Neural cell (in vitro differentiated cells): ENCODE measurements at regions not wholly inside any gene's neighbourhood (a gene's known extent, or its start where the extent isn't known, plus 50 kb on each side); places are given as distances from the start of the nearest gene placed in this dataset.

ENCODE experiments used
- H2AFZ ChIP-seq: fragments of 200-600, 300-800 bp; sonication (generic), shearing (Covaris generic); 2 replicates; pipeline ENCODE4 v1.6.0; 2014; ENCODE audit warnings: low read depth, mild to moderate bottlenecking, antibody characterized with exemption, low read length, moderate library complexity
- H3F3A ChIP-seq: fragments of 200-600 bp; shearing (Covaris generic); 2 replicates; pipeline ENCODE4 v1.6.1; 2016; ENCODE audit warnings: mild to moderate bottlenecking, moderate library complexity, mixed read lengths, antibody characterized with exemption, low read length; ENCODE audit not compliant: insufficient read depth, poor library complexity, severe bottlenecking
- H3K27ac ChIP-seq: fragments of 200-600, 300-800 bp; sonication (generic), shearing (Covaris generic); 2 replicates; pipeline ENCODE4 v1.5.1; 2014; ENCODE audit warnings: mild to moderate bottlenecking, low read length, moderate library complexity
- H3K27me3 ChIP-seq: fragments of 300-800, 200-600 bp; sonication (generic), shearing (Covaris generic); 2 replicates; pipeline ENCODE4 v1.6.0; 2014; ENCODE audit warnings: mild to moderate bottlenecking, low read depth, low read length, moderate library complexity; ENCODE audit not compliant: insufficient read depth
- H3K36me3 ChIP-seq: fragments of 300-800, 200-600 bp; sonication (generic), shearing (Covaris generic); 2 replicates; pipeline ENCODE4 v1.5.1; 2014; ENCODE audit warnings: mild to moderate bottlenecking, antibody characterized with exemption, low read length, moderate library complexity; ENCODE audit not compliant: insufficient read depth
- H3K4me2 ChIP-seq: fragments of 300-800, 200-600 bp; sonication (generic), shearing (Covaris generic); 2 replicates; pipeline ENCODE4 v1.6.0; 2014; ENCODE audit warnings: mild to moderate bottlenecking, low read length
- H3K4me3 ChIP-seq: fragments of 300-800, 200-600 bp; sonication (generic), shearing (Covaris generic); 2 replicates; pipeline ENCODE4 v1.5.1; 2014; ENCODE audit warnings: mild to moderate bottlenecking, low read length, moderate library complexity
- H3K79me2 ChIP-seq: fragments of 200-600 bp; shearing (Covaris generic); replicated peaks from 2 replicates; pipeline ENCODE4 v1.6.0; 2014; ENCODE audit warnings: mild to moderate bottlenecking, low read length, moderate library complexity; ENCODE audit not compliant: insufficient read depth
- H3K9ac ChIP-seq: fragments of 300-800, 200-600 bp; sonication (generic), shearing (Covaris generic); 2 replicates; pipeline ENCODE4 v1.6.1; 2016; ENCODE audit warnings: mild to moderate bottlenecking, low read length, mixed read lengths
- H3K9me2 ChIP-seq: fragments of 200-600 bp; shearing (Covaris generic); 2 replicates; pipeline ENCODE4 v1.6.1; 2016; ENCODE audit warnings: mild to moderate bottlenecking, low read length, mixed read lengths; ENCODE audit not compliant: insufficient read depth
- H3K9me3 ChIP-seq: fragments of 200-600, 300-800 bp; sonication (generic), shearing (Covaris generic); 2 replicates; pipeline ENCODE4 v1.6.1; 2016; ENCODE audit warnings: mild to moderate bottlenecking, mixed run types, low read length, moderate library complexity, mixed read lengths
- H4K20me1 ChIP-seq: fragments of 200-600 bp; shearing (Covaris generic); 2 replicates; pipeline ENCODE4 v1.6.1; 2016; ENCODE audit warnings: mild to moderate bottlenecking, mixed run types; ENCODE audit not compliant: insufficient read depth
- EP300 ChIP-seq: fragments of 450-650 bp; conservative IDR thresholded peaks from 2 replicates; pipeline ENCODE4 v1.6.1; 2014; ENCODE audit warnings: antibody characterized with exemption, mild to moderate bottlenecking, moderate library complexity; ENCODE audit not compliant: poor library complexity, severe bottlenecking
- EZH2 ChIP-seq: fragments of 200-600, 300-800 bp; shearing (Covaris generic), sonication (generic); IDR thresholded peaks from 2 replicates; pipeline ENCODE4 v1.6.1; 2014; ENCODE audit warnings: antibody characterized with exemption, low read length, borderline replicate concordance, mild to moderate bottlenecking; ENCODE audit not compliant: insufficient read depth, poor library complexity, severe bottlenecking
- MXI1 ChIP-seq: fragments of 450-650 bp; conservative IDR thresholded peaks from 2 replicates; pipeline ENCODE4 v1.6.1; 2014; ENCODE audit warnings: antibody characterized with exemption, mild to moderate bottlenecking; ENCODE audit not compliant: poor library complexity, severe bottlenecking
- POLR2AphosphoS5 ChIP-seq: IDR thresholded peaks from 2 replicates; pipeline ENCODE4 v1.6.1; 2012
- RAD21 ChIP-seq: fragments of 450-650 bp; conservative IDR thresholded peaks from 2 replicates; pipeline ENCODE4 v1.6.1; 2014; ENCODE audit warnings: antibody characterized with exemption, mild to moderate bottlenecking, moderate library complexity
- SMC3 ChIP-seq: fragments of 450-650 bp; conservative IDR thresholded peaks from 2 replicates; pipeline ENCODE4 v1.6.1; 2014; ENCODE audit warnings: antibody characterized with exemption, mild to moderate bottlenecking, moderate library complexity; ENCODE audit not compliant: poor library complexity
- TAF1 ChIP-seq: IDR thresholded peaks from 2 replicates; pipeline ENCODE4 v1.6.1; 2012; ENCODE audit warnings: low read depth
- TF ChIP-seq, protein P1 (sequence below): fragments of 450-650 bp; IDR thresholded peaks from 2 replicates; pipeline ENCODE4 v1.5.1; 2014; ENCODE audit warnings: antibody characterized with exemption, mild to moderate bottlenecking, moderate library complexity; ENCODE audit not compliant: poor library complexity, severe bottlenecking
- TF ChIP-seq, protein P2 (sequence below): IDR thresholded peaks from 2 replicates; pipeline ENCODE4 v1.6.1; 2012; ENCODE audit warnings: borderline replicate concordance

DNA sequence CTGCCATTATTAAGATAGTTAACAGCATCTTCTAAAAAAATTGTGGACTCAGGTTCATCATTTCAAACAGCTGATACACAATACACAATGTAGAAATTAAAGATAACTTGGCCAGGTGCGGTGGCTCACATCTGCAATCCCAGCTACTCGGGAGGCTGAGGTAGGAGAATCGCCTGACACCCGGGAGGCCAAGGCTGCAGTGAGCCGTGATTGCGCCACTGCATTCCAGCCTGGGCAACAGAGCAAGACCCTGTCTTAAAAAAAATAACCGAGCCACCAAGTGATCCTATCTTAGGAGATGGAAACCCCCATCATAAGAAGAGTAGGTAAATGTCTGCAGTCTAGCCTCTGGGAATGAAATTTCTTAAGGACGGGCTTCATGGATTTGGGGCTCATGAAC, 241.7 kb downstream of the PIK3R1 start:
- no peak overlapping the region for H2AFZ ChIP-seq
- no peaks in the 10 kb centered on the region for H3F3A ChIP-seq
- no peak overlapping the region for H3K9ac ChIP-seq
- no peaks in the 10 kb centered on the region for H3K9me3 ChIP-seq
- no peaks in the 10 kb centered on the region for H3K27me3 ChIP-seq
- no peaks in the 10 kb centered on the region for H3K9me2 ChIP-seq
- no peaks in the 10 kb centered on the region for H3K79me2 ChIP-seq
- TF ChIP-seq TAF1 = no peak
- TF ChIP-seq POLR2AphosphoS5 = no peak
- no peak for TF ChIP-seq MXI1
- TF ChIP-seq, protein P1, sequence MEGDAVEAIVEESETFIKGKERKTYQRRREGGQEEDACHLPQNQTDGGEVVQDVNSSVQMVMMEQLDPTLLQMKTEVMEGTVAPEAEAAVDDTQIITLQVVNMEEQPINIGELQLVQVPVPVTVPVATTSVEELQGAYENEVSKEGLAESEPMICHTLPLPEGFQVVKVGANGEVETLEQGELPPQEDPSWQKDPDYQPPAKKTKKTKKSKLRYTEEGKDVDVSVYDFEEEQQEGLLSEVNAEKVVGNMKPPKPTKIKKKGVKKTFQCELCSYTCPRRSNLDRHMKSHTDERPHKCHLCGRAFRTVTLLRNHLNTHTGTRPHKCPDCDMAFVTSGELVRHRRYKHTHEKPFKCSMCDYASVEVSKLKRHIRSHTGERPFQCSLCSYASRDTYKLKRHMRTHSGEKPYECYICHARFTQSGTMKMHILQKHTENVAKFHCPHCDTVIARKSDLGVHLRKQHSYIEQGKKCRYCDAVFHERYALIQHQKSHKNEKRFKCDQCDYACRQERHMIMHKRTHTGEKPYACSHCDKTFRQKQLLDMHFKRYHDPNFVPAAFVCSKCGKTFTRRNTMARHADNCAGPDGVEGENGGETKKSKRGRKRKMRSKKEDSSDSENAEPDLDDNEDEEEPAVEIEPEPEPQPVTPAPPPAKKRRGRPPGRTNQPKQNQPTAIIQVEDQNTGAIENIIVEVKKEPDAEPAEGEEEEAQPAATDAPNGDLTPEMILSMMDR = no peak
- no peak for TF ChIP-seq EP300
- TF ChIP-seq, protein P2, sequence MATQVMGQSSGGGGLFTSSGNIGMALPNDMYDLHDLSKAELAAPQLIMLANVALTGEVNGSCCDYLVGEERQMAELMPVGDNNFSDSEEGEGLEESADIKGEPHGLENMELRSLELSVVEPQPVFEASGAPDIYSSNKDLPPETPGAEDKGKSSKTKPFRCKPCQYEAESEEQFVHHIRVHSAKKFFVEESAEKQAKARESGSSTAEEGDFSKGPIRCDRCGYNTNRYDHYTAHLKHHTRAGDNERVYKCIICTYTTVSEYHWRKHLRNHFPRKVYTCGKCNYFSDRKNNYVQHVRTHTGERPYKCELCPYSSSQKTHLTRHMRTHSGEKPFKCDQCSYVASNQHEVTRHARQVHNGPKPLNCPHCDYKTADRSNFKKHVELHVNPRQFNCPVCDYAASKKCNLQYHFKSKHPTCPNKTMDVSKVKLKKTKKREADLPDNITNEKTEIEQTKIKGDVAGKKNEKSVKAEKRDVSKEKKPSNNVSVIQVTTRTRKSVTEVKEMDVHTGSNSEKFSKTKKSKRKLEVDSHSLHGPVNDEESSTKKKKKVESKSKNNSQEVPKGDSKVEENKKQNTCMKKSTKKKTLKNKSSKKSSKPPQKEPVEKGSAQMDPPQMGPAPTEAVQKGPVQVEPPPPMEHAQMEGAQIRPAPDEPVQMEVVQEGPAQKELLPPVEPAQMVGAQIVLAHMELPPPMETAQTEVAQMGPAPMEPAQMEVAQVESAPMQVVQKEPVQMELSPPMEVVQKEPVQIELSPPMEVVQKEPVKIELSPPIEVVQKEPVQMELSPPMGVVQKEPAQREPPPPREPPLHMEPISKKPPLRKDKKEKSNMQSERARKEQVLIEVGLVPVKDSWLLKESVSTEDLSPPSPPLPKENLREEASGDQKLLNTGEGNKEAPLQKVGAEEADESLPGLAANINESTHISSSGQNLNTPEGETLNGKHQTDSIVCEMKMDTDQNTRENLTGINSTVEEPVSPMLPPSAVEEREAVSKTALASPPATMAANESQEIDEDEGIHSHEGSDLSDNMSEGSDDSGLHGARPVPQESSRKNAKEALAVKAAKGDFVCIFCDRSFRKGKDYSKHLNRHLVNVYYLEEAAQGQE = no peak
- no peak for TF ChIP-seq EZH2
- no peak for TF ChIP-seq RAD21
- TF ChIP-seq SMC3 = no peak
- H3K27ac ChIP-seq = no peak overlapping the region
- no peak overlapping the region for H3K4me2 ChIP-seq
- H4K20me1 ChIP-seq = no peaks in the 10 kb centered on the region
- H3K36me3 ChIP-seq = no peaks in the 10 kb centered on the region
- no peak overlapping the region for H3K4me3 ChIP-seq

DNA sequence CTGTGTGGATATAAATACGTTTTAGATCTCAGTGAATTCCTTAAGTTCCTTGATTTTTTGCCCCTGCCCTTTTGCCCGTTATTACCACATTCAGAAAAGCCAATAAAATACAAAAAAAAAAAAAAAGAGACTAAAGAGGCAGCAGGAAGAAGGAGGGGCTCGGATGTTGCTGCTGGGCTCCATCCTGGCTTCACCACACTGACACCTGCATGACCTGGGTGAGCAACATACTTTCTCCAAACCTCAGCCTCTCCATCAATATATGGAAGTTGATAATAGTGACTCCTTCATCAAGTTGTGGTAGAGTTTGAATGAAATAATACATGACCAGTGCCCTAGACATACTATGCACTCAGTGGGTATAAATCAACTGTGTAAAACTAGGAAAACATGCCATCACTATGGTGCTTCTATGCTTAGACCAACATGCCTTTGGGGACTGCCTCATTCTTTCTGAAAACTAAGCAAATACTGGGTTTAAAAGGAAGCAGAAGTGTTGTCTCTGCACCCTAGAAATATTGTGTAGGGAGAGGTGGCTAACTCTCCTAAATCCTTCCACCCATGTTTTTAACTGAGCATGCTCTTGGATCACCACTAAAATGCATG, 243.0 kb downstream of the PIK3R1 start:
- H3K27ac ChIP-seq = no peak overlapping the region
- H3F3A ChIP-seq = no peaks in the 10 kb centered on the region
- H3K9ac ChIP-seq = no peak overlapping the region
- H3K9me2 ChIP-seq = no peaks in the 10 kb centered on the region
- no peaks in the 10 kb centered on the region for H4K20me1 ChIP-seq
- H2AFZ ChIP-seq = no peak overlapping the region
- TF ChIP-seq EP300 (no peak), POLR2AphosphoS5 (no peak), RAD21 (no peak)
- TF ChIP-seq, protein P1 = no peak
- TF ChIP-seq, protein P2 = no peak
- H3K4me3 ChIP-seq = no peak overlapping the region
- no peaks in the 10 kb centered on the region for H3K79me2 ChIP-seq
- H3K27me3 ChIP-seq = no peaks in the 10 kb centered on the region
- no peaks in the 10 kb centered on the region for H3K9me3 ChIP-seq
- H3K36me3 ChIP-seq = no peaks in the 10 kb centered on the region
- H3K4me2 ChIP-seq = no peak overlapping the region
